ENCODE measurements at regions not wholly inside any gene's neighbourhood (a gene's known extent, or its start where the extent isn't known, plus 50 kb on each side); places are given as distances from the start of the nearest gene placed in this dataset.

- H3K9me3 ChIP-seq = peaks cover 0 to 4% (median 0%) of the 10 kb centered on the region in 11 donors
- H3K27me3 ChIP-seq = no peaks in the 10 kb centered on the region
- peaks cover 0 to 5% (median 0%) of the 10 kb centered on the region in 9 donors for H3K4me1 ChIP-seq
- no peak overlapping the region for H3K27ac ChIP-seq
- 56 to 69% methylated on average over 2 of the region's 2 CpGs for WGBS, 2 donors
- H3K4me3 ChIP-seq = no peak overlapping the region
- intact Hi-C loops (cut with DNase I) = no loop called here
- TF ChIP-seq CTCF (IDR thresholded peaks at IDR 0.05) = no peak
- no peaks in the 10 kb centered on the region for H3K36me3 ChIP-seq
- DNase-seq (no peak), ATAC-seq (no peak)
Observed at GRCh38 chr20:60463798-60464197, 505.6 kb downstream of the CDH26 start.

GRCh38 chr20:60465439-60465838 is 507.2 kb downstream of the CDH26 start:
- no peak for ATAC-seq
- Histone ChIP-seq H3K27me3 (no peaks in the 10 kb centered on the region), H3K36me3 (no peaks in the 10 kb centered on the region), H3K27ac (no peak overlapping the region), H3K4me1 (no peaks in the 10 kb centered on the region), H3K9me3 (peaks cover 0 to 4% (median 0%) of the 10 kb centered on the region in 11 donors), H3K4me3 (no peak overlapping the region)
- no peak for TF ChIP-seq CTCF (IDR thresholded peaks at IDR 0.05)
- DNase-seq = no peak
- intact Hi-C loops (cut with DNase I) = no loop called here
- WGBS, 2 donors = 81 to 87% methylated on average over 8 of the region's 8 CpGs

GRCh38 chr20:60465993-60466686 is 507.9 kb downstream of the CDH26 start:
- TF ChIP-seq CTCF (IDR thresholded peaks at IDR 0.05) = no peak
- Histone ChIP-seq H3K27me3 (no peaks in the 10 kb centered on the region), H3K4me3 (no peak overlapping the region), H3K27ac (no peak overlapping the region), H3K9me3 (peaks cover 0 to 4% (median 0%) of the 10 kb centered on the region in 11 donors), H3K36me3 (no peaks in the 10 kb centered on the region), H3K4me1 (no peaks in the 10 kb centered on the region)
- ATAC-seq = no peak
- no peak for DNase-seq
- intact Hi-C loops (cut with DNase I) = no loop called here
- 73 to 81% methylated on average over 8 of the region's 8 CpGs for WGBS, 2 donors

GRCh38 chr20:60466687-60467022 is 508.4 kb downstream of the CDH26 start:
- Histone ChIP-seq H3K36me3 (no peaks in the 10 kb centered on the region), H3K27me3 (peaks cover 0 to 1% (median 0%) of the 10 kb centered on the region in 7 donors), H3K4me1 (no peaks in the 10 kb centered on the region), H3K27ac (no peak overlapping the region), H3K9me3 (peaks cover 0 to 4% (median 0%) of the 10 kb centered on the region in 11 donors), H3K4me3 (no peak overlapping the region)
- ATAC-seq (no peak), DNase-seq (no peak)
- intact Hi-C loops (cut with DNase I) = no loop called here
- 16 to 28% methylated on average over 1 of the region's 1 CpG for WGBS, 2 donors
- TF ChIP-seq CTCF (IDR thresholded peaks at IDR 0.05) = no peak

All from heart right ventricle (tissue), 16 donors.